Fibroblast of pulmonary artery (primary cell): ENCODE measurements at regions not wholly inside any gene's neighbourhood (a gene's known extent, or its start where the extent isn't known, plus 50 kb on each side); places are given as distances from the start of the nearest gene placed in this dataset.
"Not testable (repeated sequence)": the region's sequence is repeated elsewhere in the genome, so short reads cannot be mapped to it uniquely, and the experiment has no call there.

ENCODE experiments used
- DNase-seq: peaks from one replicate; pipeline ENCODE4 v3.0.0-alpha.2; 2010; ENCODE audit warnings: low read depth
- H3K4me3 ChIP-seq: replicated peaks from 2 replicates; pipeline ENCODE4 v1.5.1; 2011; ENCODE audit warnings: low read depth, mild to moderate bottlenecking, control low read depth, low read length, moderate library complexity
- CTCF ChIP-seq: IDR thresholded peaks from 2 replicates; pipeline ENCODE4 v1.5.1; 2011; ENCODE audit warnings: mild to moderate bottlenecking, control low read depth, low read length, inconsistent platforms; ENCODE audit errors: missing control alignments

GRCh38 chr14:56995010-56995409 is 184.7 kb upstream of the OTX2 start:
- no peak for TF ChIP-seq CTCF
- DNase-seq = no peak

GRCh38 chr14:56992332-56992820 is 182.1 kb upstream of the OTX2 start:
- no peak for DNase-seq
- TF ChIP-seq CTCF = no peak
- H3K4me3 ChIP-seq = no peak overlapping the region

More at GRCh38 chr14:56995010-56995409, 184.7 kb upstream of the OTX2 start:
- no peak overlapping the region for H3K4me3 ChIP-seq

GRCh38 chr14:56990991-56991627 is 180.8 kb upstream of the OTX2 start:
- DNase-seq, H3K4me3 ChIP-seq: not testable (repeated sequence)

GRCh38 chr14:56989359-56989758 is 179.1 kb upstream of the OTX2 start:
- no peak overlapping the region for H3K4me3 ChIP-seq
- no peak for DNase-seq
- TF ChIP-seq CTCF = no peak

GRCh38 chr14:56979936-56980335 is 169.7 kb upstream of the OTX2 start:
- no peak for DNase-seq
- no peak overlapping the region for H3K4me3 ChIP-seq
- TF ChIP-seq CTCF = no peak

GRCh38 chr14:56976211-56976610 is 165.9 kb upstream of the OTX2 start:
- H3K4me3 ChIP-seq = no peak overlapping the region
- no peak for TF ChIP-seq CTCF
- no peak for DNase-seq

GRCh38 chr14:56975521-56975920 is 165.2 kb upstream of the OTX2 start:
- H3K4me3 ChIP-seq = no peak overlapping the region
- TF ChIP-seq CTCF = no peak
- no peak for DNase-seq
